Muscle of back (tissue), 3 donors: ENCODE measurements at regions not wholly inside any gene's neighbourhood (a gene's known extent, or its start where the extent isn't known, plus 50 kb on each side); places are given as distances from the start of the nearest gene placed in this dataset.

Source experiments
- DNase-seq, 3 donors: peaks; one replicate each; pipeline versions ENCODE4 v3.0.0 to v3.0.0-alpha.2; 2013

GRCh38 chr14:65936342-65936975 is 523.9 kb downstream of the FUT8 start:
- DNase-seq: no peak

- no peak for DNase-seq
Measured at GRCh38 chr14:65937079-65937959, 524.8 kb downstream of the FUT8 start.

DNA sequence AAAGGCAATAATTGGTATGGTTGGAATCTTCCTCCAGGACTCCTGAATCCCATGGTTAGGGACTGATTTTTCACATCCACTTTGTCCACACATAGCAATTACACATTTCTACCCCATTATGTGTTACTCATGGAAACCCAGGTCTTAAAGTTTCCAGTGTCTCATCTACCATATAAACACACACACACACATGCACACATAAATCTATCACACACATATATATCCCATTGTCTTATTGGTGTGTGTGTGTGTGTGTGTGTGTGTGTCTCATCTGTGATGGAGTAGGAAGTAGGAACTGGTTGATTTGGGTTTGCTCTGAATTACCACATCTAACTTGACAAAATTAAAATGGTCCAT is 525.4 kb downstream of the FUT8 start:
- DNase-seq: no peak

- DNase-seq: no peak
Measured at GRCh38 chr14:65938738-65939137, 526.2 kb downstream of the FUT8 start.

GRCh38 chr14:65939184-65939583 is 526.7 kb downstream of the FUT8 start:
- DNase-seq: no peak

DNA sequence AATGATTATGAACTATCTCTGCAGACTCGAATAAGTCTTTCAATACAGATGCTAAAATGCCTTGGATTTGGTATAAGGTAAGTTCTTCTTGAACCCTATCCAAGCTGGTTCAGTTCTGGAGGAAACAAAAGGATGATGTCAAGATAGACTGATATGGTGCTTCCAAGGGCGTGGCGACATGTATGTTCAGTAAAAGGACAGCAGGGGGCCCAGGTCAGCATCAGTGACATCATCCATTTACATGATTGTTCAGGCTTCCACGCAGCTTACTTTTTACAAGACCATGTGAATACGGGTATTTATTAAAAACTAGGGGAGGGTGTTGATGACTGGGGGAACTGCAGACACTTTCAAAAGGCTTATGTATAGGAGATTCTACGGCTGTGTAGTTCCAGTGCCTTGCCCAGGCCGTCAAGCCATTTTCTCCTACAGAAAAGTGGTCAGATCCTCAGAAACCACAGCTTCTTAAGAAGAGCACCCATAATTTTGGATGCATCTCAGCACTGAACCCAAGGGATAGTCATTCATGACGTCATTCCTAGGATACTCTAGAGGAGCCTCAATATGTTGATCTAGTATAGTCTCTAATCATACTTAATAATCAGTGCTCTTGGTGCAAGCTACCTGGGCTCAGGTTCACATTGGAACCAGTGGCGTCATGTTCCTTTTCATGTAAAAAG is 527.7 kb downstream of the FUT8 start:
- DNase-seq: no peak

- no peak for DNase-seq
Measured at GRCh38 chr14:65941091-65941490, 528.6 kb downstream of the FUT8 start.

DNA sequence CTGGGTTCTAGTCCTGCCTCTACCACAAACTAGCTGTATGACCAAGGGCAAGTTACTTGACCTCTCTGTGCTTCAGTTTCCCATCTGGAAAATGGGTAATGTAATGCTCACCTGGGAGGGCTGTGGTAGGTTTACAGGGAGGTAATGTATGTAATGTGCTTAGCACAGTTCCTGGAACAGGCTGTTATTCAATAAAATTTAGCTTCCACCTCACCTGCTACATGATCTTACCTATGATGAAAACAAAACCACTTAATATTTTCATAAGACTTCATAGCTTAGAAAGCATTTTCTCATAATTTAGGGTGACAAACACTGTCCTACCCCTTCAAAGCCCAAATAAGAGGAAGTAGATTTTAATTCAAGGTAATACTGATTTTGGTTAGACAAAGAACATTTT is 530.6 kb downstream of the FUT8 start:
- no peak for DNase-seq

DNA sequence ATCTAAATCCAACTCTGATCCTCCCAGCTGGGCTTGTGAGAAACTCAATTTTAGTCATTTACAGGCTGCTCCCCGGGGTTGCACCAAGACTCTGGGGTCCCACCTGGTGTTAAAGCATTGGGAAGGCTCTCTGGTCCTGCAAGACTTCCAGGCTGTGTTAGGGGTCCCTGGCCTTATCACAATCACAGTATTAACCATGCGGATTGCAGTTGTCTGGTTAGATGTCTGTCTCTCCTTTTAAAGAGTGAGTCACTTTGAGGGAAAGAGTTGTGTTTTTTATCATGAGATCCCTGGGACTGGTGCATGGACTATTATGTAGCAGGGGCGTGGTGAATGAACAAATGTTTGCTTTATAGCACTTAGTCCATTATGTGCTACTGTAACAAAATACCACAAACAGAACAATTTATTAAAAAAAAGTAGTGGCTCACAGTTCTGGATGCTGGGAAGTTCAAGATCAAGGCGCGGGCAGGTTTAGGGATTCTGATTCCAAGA is 531.4 kb downstream of the FUT8 start:
- no peak for DNase-seq

- DNase-seq: no peak
Measured at GRCh38 chr14:65945327-65945726, 532.8 kb downstream of the FUT8 start.

- DNase-seq: no peak
Measured at GRCh38 chr14:65946494-65946893, 534.0 kb downstream of the FUT8 start.

GRCh38 chr14:65948302-65948701 is 535.8 kb downstream of the FUT8 start:
- DNase-seq: no peak

GRCh38 chr14:65949711-65950516 is 536.3 kb upstream of the CCDC196 start:
- DNase-seq: peak in 1 of 3 donors; percentile 13

- no peak for DNase-seq
Measured at GRCh38 chr14:65954942-65955341, 531.2 kb upstream of the CCDC196 start.

DNA sequence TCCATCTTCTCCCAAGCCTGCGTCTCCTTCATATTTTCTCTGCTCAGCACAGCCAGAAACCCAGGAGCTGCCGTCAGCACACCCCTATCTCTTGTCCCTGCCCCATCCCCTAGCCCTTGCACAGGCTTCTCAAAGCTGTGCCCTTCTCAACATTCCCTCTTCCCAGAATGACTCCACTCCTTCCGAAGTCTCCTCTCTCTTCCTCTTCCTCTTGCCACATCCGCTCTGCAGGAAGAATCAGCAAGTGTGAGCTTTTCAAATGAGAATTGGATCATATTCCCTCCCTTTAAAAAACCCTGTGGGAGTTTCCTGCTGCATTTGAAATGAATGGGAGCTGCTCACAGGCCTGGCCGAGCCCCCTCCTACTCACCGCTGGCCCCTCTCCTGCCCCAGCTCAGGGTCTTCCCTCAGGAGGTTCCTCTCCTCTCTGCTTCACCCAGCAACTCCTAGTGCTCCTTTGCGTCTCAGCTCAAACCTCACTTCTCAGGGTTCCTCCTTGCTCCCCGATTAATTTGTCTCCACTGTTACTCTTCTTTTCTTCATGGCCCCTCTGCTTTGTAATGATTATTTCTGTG is 528.5 kb upstream of the CCDC196 start:
- no peak for DNase-seq

DNA sequence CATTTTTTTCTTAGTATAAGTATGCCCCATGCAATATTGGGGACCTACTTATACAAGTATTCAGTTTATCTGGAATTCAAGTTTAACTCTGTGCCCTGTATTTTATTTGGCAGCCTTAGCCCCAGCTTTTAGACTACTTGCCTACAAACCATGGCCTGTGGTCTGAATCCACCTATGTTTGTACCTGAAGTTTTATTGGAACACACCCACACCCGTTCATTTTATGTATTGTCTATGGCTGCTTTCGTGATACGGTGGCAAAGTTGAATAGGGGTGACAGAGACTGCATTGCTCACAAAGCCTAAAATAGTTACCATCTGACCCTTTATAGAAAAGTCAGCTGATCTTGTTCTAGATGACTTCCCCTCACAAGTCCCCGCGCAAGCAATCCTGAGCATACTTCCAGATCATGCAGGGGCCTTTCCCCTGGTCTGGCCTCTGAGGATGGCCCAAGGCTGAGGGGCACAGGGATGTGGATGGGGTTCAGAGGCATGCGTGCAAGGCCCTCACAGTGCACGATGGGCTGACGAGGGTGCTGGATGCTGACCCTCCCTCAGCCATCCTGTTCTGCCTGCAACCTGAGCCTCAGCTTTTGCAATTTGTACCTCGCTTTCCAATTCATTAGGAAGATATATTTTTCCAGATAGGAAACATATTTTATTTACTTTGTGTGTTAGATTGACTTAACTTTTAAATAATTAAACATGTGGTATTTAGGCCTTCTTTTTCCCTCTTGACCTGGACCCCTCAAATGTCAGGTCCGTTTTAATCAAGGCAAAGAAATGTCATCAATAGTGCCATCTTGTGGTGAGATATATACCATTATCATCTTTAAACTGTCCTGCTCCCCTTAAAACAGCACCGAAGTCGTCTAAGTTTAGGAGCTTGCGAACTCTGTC is 527.3 kb upstream of the CCDC196 start:
- peak; percentile 9 to 38 (median 22) for DNase-seq

DNA sequence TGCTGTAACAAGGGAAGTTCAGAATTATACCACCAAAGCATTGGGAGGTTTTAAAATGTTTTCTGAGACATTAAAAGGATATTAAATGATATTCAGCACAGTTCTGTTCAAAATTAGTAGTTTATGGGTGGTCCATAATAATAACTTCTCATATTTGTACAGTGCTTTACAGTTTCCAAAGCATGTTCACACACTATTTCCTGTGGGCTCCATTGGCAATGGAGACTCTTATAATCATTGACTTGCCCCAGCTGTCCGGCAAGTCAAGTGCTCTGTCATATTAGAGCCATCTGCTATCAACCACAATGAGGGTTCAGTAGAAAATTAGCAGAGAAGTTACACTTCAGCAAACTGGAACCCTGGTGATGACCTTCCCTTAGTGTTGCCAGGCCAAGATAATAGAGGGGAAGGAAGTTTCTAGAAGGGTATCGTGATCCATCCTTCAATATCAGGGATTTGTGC is 526.6 kb upstream of the CCDC196 start:
- DNase-seq: no peak

DNA sequence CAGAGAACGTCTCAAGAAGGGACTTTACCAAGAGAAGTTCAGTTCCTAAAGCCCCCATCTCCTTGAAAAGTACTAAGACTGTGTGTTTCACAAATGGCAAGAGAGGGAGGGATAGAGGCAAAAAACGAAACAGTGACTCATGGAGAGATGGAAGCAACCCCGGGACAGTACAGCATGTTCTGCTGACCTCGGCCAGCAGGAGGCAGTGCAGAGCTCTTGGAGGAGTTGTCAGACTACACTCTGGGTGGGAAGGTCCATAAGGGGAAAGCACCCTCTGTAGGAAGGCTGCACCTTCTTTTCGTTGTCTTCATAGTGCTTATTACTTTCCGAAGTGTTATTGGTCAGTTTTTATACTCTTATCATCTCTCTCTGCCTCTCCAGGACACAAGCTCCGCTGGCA is 525.2 kb upstream of the CCDC196 start:
- no peak for DNase-seq

DNA sequence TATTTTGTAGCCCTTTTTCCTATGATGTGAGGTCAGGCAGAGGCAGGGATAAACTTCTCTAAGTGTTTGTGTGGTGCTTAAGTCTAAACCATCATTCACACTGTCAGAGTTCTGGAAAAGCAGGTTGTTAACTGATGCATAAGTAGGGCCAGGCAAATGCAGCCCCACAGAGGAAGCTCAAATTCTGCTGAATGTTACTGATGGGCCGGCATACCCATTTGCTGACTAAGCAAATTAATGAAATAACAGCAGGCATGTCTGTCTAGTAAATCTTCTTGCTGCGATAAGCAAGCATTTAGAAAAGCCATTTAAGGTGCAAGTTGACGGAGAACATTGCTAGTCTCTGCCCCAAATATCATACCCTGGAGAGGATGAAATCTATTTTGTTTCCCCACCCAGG is 523.2 kb upstream of the CCDC196 start:
- DNase-seq: no peak

DNA sequence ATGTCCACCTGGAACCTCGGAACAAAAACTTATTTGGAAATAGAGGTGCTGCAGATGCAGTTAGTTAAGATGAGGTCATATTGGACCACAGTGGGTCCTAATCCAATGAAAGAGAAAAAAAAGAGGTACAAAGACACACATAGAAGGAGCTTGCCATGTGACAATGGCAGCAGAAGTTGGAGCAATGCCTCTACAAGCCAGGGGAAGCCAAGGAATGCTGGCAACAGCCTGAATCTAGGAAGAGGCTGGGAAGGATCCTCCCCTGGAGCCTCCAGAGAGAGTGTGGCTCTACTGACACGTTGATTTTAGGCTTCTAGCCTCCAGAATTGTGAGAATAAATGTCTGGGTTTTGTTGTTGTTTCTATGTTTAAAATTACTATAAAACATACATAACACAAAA is 521.8 kb upstream of the CCDC196 start:
- DNase-seq: no peak
